ENCODE measurements at regions not wholly inside any gene's neighbourhood (a gene's known extent, or its start where the extent isn't known, plus 50 kb on each side); places are given as distances from the start of the nearest gene placed in this dataset.

- Histone ChIP-seq H4K20me1 (ENCODE audit: low read depth, low read length) (no peaks in the 10 kb centered on the region), H3K9ac (ENCODE audit: low read length) (no peak overlapping the region), H3K9me2 (replicated peaks; ENCODE audit: insufficient read depth, low read length) (no peaks in the 10 kb centered on the region), H3K36me3 (ENCODE audit: low read length) (no peaks in the 10 kb centered on the region), H3K27me3 (ENCODE audit: low read length) (no peaks in the 10 kb centered on the region), H3K4me3 (ENCODE audit: insufficient read depth, low read length, poor library complexity, severe bottlenecking) (no peak overlapping the region), H3F3A (ENCODE audit: insufficient read depth) (no peaks in the 10 kb centered on the region), H3K27ac (ENCODE audit: low read depth, low read length) (no peak overlapping the region), H3K79me2 (ENCODE audit: insufficient read depth, low read length) (no peaks in the 10 kb centered on the region), H3K4me2 (ENCODE audit: low read depth, low read length, poor library complexity, severe bottlenecking) (no peak overlapping the region), H3K9me3 (ENCODE audit: insufficient read depth, low read length) (no peaks in the 10 kb centered on the region), H2AFZ (ENCODE audit: low read depth, low read length, severe bottlenecking) (no peak overlapping the region)
- TF ChIP-seq, protein P1, sequence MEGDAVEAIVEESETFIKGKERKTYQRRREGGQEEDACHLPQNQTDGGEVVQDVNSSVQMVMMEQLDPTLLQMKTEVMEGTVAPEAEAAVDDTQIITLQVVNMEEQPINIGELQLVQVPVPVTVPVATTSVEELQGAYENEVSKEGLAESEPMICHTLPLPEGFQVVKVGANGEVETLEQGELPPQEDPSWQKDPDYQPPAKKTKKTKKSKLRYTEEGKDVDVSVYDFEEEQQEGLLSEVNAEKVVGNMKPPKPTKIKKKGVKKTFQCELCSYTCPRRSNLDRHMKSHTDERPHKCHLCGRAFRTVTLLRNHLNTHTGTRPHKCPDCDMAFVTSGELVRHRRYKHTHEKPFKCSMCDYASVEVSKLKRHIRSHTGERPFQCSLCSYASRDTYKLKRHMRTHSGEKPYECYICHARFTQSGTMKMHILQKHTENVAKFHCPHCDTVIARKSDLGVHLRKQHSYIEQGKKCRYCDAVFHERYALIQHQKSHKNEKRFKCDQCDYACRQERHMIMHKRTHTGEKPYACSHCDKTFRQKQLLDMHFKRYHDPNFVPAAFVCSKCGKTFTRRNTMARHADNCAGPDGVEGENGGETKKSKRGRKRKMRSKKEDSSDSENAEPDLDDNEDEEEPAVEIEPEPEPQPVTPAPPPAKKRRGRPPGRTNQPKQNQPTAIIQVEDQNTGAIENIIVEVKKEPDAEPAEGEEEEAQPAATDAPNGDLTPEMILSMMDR (IDR thresholded peaks at IDR 0.05; ENCODE audit: insufficient read depth, low read length, poor library complexity, severe bottlenecking) = no peak
- TF ChIP-seq EZH2phosphoT487 (conservative IDR thresholded peaks at IDR 0.05; ENCODE audit: low read length) = no peak
These were observed 350.5 kb downstream of the DHX35 start for GRCh38 chr20:39312676-39313075.

GRCh38 chr20:39311851-39312506, 349.8 kb downstream of the DHX35 start:
- TF ChIP-seq, protein P1 (IDR thresholded peaks at IDR 0.05; ENCODE audit: insufficient read depth, low read length, poor library complexity, severe bottlenecking) = no peak
- no peak for TF ChIP-seq EZH2phosphoT487 (conservative IDR thresholded peaks at IDR 0.05; ENCODE audit: low read length)
- H3K4me2 ChIP-seq (ENCODE audit: low read depth, low read length, poor library complexity, severe bottlenecking) = no peak overlapping the region
- H3K9me2 ChIP-seq (replicated peaks; ENCODE audit: insufficient read depth, low read length) = no peaks in the 10 kb centered on the region
- H3K9ac ChIP-seq (ENCODE audit: low read length) = no peak overlapping the region
- H4K20me1 ChIP-seq (ENCODE audit: low read depth, low read length) = no peaks in the 10 kb centered on the region
- no peak overlapping the region for H2AFZ ChIP-seq (ENCODE audit: low read depth, low read length, severe bottlenecking)
- no peaks in the 10 kb centered on the region for H3K9me3 ChIP-seq (ENCODE audit: insufficient read depth, low read length)
- no peaks in the 10 kb centered on the region for H3K36me3 ChIP-seq (ENCODE audit: low read length)
- H3F3A ChIP-seq (ENCODE audit: insufficient read depth) = no peaks in the 10 kb centered on the region
- H3K4me3 ChIP-seq (ENCODE audit: insufficient read depth, low read length, poor library complexity, severe bottlenecking) = no peak overlapping the region
- no peaks in the 10 kb centered on the region for H3K79me2 ChIP-seq (ENCODE audit: insufficient read depth, low read length)
- no peak overlapping the region for H3K27ac ChIP-seq (ENCODE audit: low read depth, low read length)
- no peaks in the 10 kb centered on the region for H3K27me3 ChIP-seq (ENCODE audit: low read length)

DNA sequence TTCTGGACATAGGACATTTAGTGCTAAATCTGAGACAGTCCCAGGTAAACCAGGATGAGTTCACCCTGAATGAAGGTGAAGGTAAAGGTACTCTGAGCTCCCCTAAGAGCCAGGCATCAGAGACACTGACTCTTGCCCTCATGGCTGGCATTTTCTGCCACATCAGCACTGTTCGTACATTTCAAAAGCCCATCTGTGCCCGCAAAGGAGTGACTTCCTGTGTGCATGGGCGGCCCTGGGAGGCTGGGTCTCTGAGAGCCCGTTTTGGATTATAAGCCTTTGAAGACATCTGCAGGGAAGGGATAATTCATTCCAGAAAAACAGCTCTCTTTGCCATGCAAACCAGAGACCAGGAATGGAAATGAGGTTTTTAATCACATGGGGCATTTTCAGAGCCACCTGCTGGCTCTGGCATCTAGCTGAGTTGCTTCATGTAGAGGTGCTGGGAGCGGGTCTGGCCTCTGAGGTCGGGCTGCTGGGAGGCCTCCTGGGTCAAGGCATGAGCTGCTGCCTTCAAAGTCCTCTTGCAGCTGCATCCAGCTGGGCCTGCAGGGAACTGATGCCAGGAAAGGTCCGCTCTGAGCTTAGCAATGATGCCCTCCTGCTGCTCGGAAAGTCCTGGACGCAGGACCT, 348.3 kb downstream of the DHX35 start:
- Histone ChIP-seq H3K4me3 (ENCODE audit: insufficient read depth, low read length, poor library complexity, severe bottlenecking) (no peak overlapping the region), H3K27ac (ENCODE audit: low read depth, low read length) (no peak overlapping the region), H3F3A (ENCODE audit: insufficient read depth) (no peaks in the 10 kb centered on the region), H2AFZ (ENCODE audit: low read depth, low read length, severe bottlenecking) (no peak overlapping the region), H3K9me2 (replicated peaks; ENCODE audit: insufficient read depth, low read length) (no peaks in the 10 kb centered on the region), H3K4me2 (ENCODE audit: low read depth, low read length, poor library complexity, severe bottlenecking) (no peak overlapping the region), H3K36me3 (ENCODE audit: low read length) (no peaks in the 10 kb centered on the region), H4K20me1 (ENCODE audit: low read depth, low read length) (no peaks in the 10 kb centered on the region), H3K79me2 (ENCODE audit: insufficient read depth, low read length) (no peaks in the 10 kb centered on the region), H3K27me3 (ENCODE audit: low read length) (no peaks in the 10 kb centered on the region), H3K9ac (ENCODE audit: low read length) (no peak overlapping the region), H3K9me3 (ENCODE audit: insufficient read depth, low read length) (no peaks in the 10 kb centered on the region)
- TF ChIP-seq EZH2phosphoT487 (conservative IDR thresholded peaks at IDR 0.05; ENCODE audit: low read length) = no peak

DNA sequence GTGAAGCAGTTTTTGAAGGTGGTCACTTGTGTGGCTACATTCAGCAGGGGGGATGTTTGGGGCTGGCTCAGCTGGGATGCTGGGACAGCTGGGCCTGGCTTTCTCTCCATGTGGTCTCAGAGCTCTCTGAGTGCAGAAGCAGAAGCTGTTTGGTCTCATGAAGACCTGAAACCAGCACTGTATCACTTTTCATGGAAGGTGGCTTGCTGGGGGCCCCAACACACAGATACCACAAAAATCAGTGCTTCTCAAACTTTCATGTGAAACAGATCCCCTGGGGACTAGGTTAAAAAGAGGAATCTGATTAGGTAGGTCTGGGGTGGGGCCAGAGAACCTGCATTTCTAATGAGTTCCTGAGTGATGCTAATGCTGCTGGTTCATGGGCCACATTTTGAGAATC, 347.3 kb downstream of the DHX35 start:
- no peaks in the 10 kb centered on the region for H3K9me3 ChIP-seq (ENCODE audit: insufficient read depth, low read length)
- H4K20me1 ChIP-seq (ENCODE audit: low read depth, low read length) = no peaks in the 10 kb centered on the region
- no peaks in the 10 kb centered on the region for H3K9me2 ChIP-seq (replicated peaks; ENCODE audit: insufficient read depth, low read length)
- TF ChIP-seq EZH2phosphoT487 (conservative IDR thresholded peaks at IDR 0.05; ENCODE audit: low read length) = no peak
- TF ChIP-seq, protein P1 (IDR thresholded peaks at IDR 0.05; ENCODE audit: insufficient read depth, low read length, poor library complexity, severe bottlenecking) = no peak
- no peak overlapping the region for H3K4me3 ChIP-seq (ENCODE audit: insufficient read depth, low read length, poor library complexity, severe bottlenecking)
- no peak overlapping the region for H2AFZ ChIP-seq (ENCODE audit: low read depth, low read length, severe bottlenecking)
- H3K9ac ChIP-seq (ENCODE audit: low read length) = no peak overlapping the region
- H3K36me3 ChIP-seq (ENCODE audit: low read length) = no peaks in the 10 kb centered on the region
- H3K4me2 ChIP-seq (ENCODE audit: low read depth, low read length, poor library complexity, severe bottlenecking) = no peak overlapping the region
- H3F3A ChIP-seq (ENCODE audit: insufficient read depth) = no peaks in the 10 kb centered on the region
- no peak overlapping the region for H3K27ac ChIP-seq (ENCODE audit: low read depth, low read length)
- H3K79me2 ChIP-seq (ENCODE audit: insufficient read depth, low read length) = no peaks in the 10 kb centered on the region
- no peaks in the 10 kb centered on the region for H3K27me3 ChIP-seq (ENCODE audit: low read length)

Data from SU-DHL-6 (cell line).